Stomach (tissue), 8 donors: ENCODE measurements at regions not wholly inside any gene's neighbourhood (a gene's known extent, or its start where the extent isn't known, plus 50 kb on each side); places are given as distances from the start of the nearest gene placed in this dataset.
A peak's percentile ranks its signal among the peaks of the same experiment; 100 is the strongest.

Source experiments
- DNase-seq, 2 donors: peaks; one replicate each; pipeline versions ENCODE4 v3.0.0 to v3.0.0-alpha.2; 2013 to 2019
- H3K27ac ChIP-seq, 5 donors: fragments of 200-600 bp in 4 of 5; sonication (generic) in 4 of 5; one replicate each; pipeline ENCODE4 v1.5.1; 2013 to 2019; ENCODE audit warnings: mild to moderate bottlenecking in 1 of 5, moderate library complexity in 1 of 5
- H3K27me3 ChIP-seq, 3 donors: fragments of 200-600 bp; sonication (generic); one replicate each; pipeline ENCODE4 v1.5.1; 2017 to 2019; ENCODE audit warnings: mixed run types in 1 of 3
- H3K36me3 ChIP-seq, 4 donors: fragments of 200-600 bp; sonication (generic); 1 replicate in 3 of 4; 2 replicates in 1 of 4; pipeline ENCODE4 v1.5.1; 2016 to 2019
- H3K4me1 ChIP-seq, 4 donors: fragments of 200-600 bp; sonication (generic); one replicate each; pipeline ENCODE4 v1.5.1; 2016 to 2019
- H3K4me3 ChIP-seq, 4 donors: fragments of 200-600 bp; sonication (generic) in 3 of 4; one replicate each; pipeline ENCODE4 v1.5.1; 2016 to 2019; ENCODE audit warnings: mild to moderate bottlenecking in 1 of 4
- H3K9me3 ChIP-seq, 4 donors: fragments of 200-600 bp; sonication (generic); one replicate each; pipeline ENCODE4 v1.5.1; 2016 to 2019
- CTCF ChIP-seq, 7 experiments: fragments of 450-650 bp in 4 of 7; fragments of 200-600 bp in 3 of 7; sonication (generic) in 3 of 7; IDR thresholded peaks; one replicate each; pipeline ENCODE4 v1.5.1; 2016 to 2019; ENCODE audit warnings: antibody characterized with exemption in 7 of 7, control low read depth in 2 of 7, mild to moderate bottlenecking in 1 of 7
- EP300 ChIP-seq: sonication (generic); formaldehyde crosslinking; IDR thresholded peaks from one replicate; pipeline ENCODE4 v1.6.1; 2017; ENCODE audit warnings: antibody characterized with exemption
- POLR2A ChIP-seq, 4 donors: fragments of 450-650 bp; IDR thresholded peaks; one replicate each; pipeline ENCODE4 v1.6.1; 2016; ENCODE audit warnings: antibody characterized with exemption in 4 of 4, control low read depth in 2 of 4, mild to moderate bottlenecking in 1 of 4, moderate library complexity in 1 of 4
- POLR2AphosphoS5 ChIP-seq, 3 donors: sonication (generic); formaldehyde crosslinking; IDR thresholded peaks; one replicate each; pipeline ENCODE4 v1.6.1; 2016; ENCODE audit warnings: antibody characterized with exemption in 3 of 3
- WGBS, 5 donors: extraction: QIAGEN DNeasy Blood & Tissue Kit in 3 of 5; methylation state at CpG; one replicate each; pipeline versions ENCODE4 v1.1.5 to v1.1.7; 2013 to 2018; 5-methylcytosine and 5-hydroxymethylcytosine counted together
- intact Hi-C: fragments of 100-400 bp; cut with DNase I; formaldehyde crosslinking; loops from one replicate; pipeline ENCODE4 v1.15.1; 2023; ENCODE audit warnings: low total_unique reads
- donor health status: healthy with polysubstance abuse.
- donor health status: Bipolar disorder and iron deficiency.
- donor health status: healthy.

DNA sequence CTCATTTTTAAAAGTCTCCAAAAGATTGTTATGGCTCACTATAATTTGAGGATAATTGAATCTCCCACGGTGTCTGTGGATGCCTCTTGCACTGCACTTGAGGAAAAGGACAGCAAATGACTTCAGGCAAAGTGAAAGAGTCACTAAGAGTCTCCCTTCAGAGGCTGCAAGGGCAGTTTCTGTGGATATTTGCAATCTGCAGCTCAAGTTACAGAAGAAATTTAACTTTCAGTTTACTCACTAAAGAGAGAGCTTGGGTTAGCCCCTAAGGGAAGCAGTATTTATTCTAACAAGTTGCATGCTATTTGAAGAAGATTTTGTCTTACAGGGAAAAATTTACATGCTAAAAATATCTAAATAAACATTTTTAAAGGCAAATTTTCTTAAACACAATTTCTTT lies 912.0 kb upstream of the TENM3 start:
- WGBS, 5 donors: 5 to 35% (median 20%) methylated on average over 1 of the region's 1 CpG
- TF ChIP-seq CTCF (IDR thresholded peaks at IDR 0.05) (no peak), EP300 (no peak), POLR2A (IDR thresholded peaks at IDR 0.05) (no peak), POLR2AphosphoS5 (IDR thresholded peaks at IDR 0.05) (no peak)
- Histone ChIP-seq H3K9me3 (peaks cover 0 to 5% (median 0%) of the 10 kb centered on the region in 4 donors), H3K27me3 (no peaks in the 10 kb centered on the region), H3K27ac (no peak overlapping the region), H3K36me3 (no peaks in the 10 kb centered on the region), H3K4me1 (no peaks in the 10 kb centered on the region), H3K4me3 (no peak overlapping the region)
- DNase-seq: peak in 1 of 2 donors; percentile 11
- intact Hi-C loops: no loop called here

GRCh38 chr4:181345931-181346330 lies 897.3 kb upstream of the TENM3 start:
- Histone ChIP-seq H3K27ac (no peak overlapping the region), H3K4me3 (no peak overlapping the region), H3K9me3 (peaks cover 0 to 4% (median 0%) of the 10 kb centered on the region in 4 donors), H3K36me3 (no peaks in the 10 kb centered on the region), H3K27me3 (no peaks in the 10 kb centered on the region), H3K4me1 (no peaks in the 10 kb centered on the region)
- TF ChIP-seq EP300 (no peak), POLR2AphosphoS5 (IDR thresholded peaks at IDR 0.05) (no peak), POLR2A (IDR thresholded peaks at IDR 0.05) (no peak), CTCF (IDR thresholded peaks at IDR 0.05) (no peak)
- intact Hi-C loops: no loop called here
- DNase-seq: no peak

DNA sequence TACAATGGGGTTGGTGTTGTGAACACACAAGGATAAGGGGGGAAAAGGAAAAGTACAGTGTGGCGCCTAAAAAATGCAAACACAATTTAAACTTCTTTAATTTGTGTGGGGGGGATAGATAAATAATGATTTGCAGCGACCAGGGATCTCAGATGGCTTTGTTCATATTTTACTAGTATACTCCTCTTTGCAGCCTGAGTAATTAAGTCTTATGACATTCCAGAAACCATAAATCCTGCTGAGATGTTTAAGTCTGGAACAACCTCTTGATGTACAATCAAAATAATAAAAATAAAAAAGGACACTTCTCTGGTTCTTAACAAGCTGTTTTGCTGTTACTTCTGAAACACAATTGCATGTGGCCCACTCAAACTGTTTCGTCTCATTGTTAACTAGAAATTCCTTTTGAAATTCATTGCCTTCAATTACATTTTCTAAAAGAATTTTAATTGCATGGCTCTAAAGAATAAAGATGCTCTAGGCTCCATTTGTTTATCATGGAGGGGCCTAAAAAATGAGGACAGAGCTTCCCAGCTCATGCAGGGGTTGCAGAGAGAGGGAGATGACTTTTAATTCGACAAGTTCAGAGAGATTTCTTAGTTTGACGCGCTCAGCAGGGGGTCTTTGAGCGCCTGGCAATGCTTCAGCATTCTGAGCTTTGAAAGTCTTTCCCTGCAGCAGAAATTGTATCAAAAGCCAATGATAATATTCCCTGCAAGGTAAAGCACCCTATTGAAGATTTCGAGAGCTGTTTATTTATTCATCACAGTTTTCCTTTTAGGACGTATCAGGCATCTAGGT lies 892.4 kb upstream of the TENM3 start:
- Histone ChIP-seq H3K27ac (no peak overlapping the region), H3K27me3 (no peaks in the 10 kb centered on the region), H3K36me3 (no peaks in the 10 kb centered on the region), H3K9me3 (no peaks in the 10 kb centered on the region), H3K4me1 (no peaks in the 10 kb centered on the region), H3K4me3 (no peak overlapping the region)
- WGBS, 5 donors: 45 to 63% (median 51%) methylated on average over 9 of the region's 9 CpGs
- TF ChIP-seq POLR2AphosphoS5 (IDR thresholded peaks at IDR 0.05): no peak
- TF ChIP-seq CTCF (IDR thresholded peaks at IDR 0.05): no peak
- TF ChIP-seq POLR2A (IDR thresholded peaks at IDR 0.05): no peak
- no peak for TF ChIP-seq EP300
- intact Hi-C loops: no loop called here
- no peak for DNase-seq

- no peak for TF ChIP-seq POLR2A (IDR thresholded peaks at IDR 0.05)
- no peak for TF ChIP-seq POLR2AphosphoS5 (IDR thresholded peaks at IDR 0.05)
- TF ChIP-seq EP300: no peak
- TF ChIP-seq CTCF (IDR thresholded peaks at IDR 0.05): no peak
- no peak for DNase-seq
- Histone ChIP-seq H3K4me1 (no peaks in the 10 kb centered on the region), H3K9me3 (no peaks in the 10 kb centered on the region), H3K36me3 (no peaks in the 10 kb centered on the region), H3K27ac (no peak overlapping the region), H3K4me3 (no peak overlapping the region), H3K27me3 (no peaks in the 10 kb centered on the region)
- WGBS, 5 donors: 72 to 81% (median 79%) methylated on average over 4 of the region's 4 CpGs
- intact Hi-C loops: no loop called here
Observed at GRCh38 chr4:181364504-181364903, 878.7 kb upstream of the TENM3 start.
